Mucosa of rectum (tissue), 2 donors: ENCODE measurements at regions not wholly inside any gene's neighbourhood (a gene's known extent, or its start where the extent isn't known, plus 50 kb on each side); places are given as distances from the start of the nearest gene placed in this dataset.
"Not testable (repeated sequence)": the region's sequence is repeated elsewhere in the genome, so short reads cannot be mapped to it uniquely, and the experiment has no call there.

Experiments
- H3K27ac ChIP-seq, 2 donors: one replicate each; pipeline ENCODE4 v1.7.0; 2013; ENCODE audit warnings: inconsistent platforms in 2 of 2, low read depth in 2 of 2, low read length in 2 of 2
- H3K27me3 ChIP-seq, 2 donors: one replicate each; pipeline ENCODE4 v1.7.0; 2013; ENCODE audit warnings: low read length in 2 of 2; ENCODE audit not compliant: control insufficient read depth in 2 of 2, insufficient read depth in 2 of 2
- H3K36me3 ChIP-seq, 2 donors: one replicate each; pipeline ENCODE4 v1.7.0; 2013; ENCODE audit warnings: low read length in 2 of 2; ENCODE audit not compliant: control insufficient read depth in 2 of 2, insufficient read depth in 2 of 2
- H3K4me1 ChIP-seq, 2 donors: one replicate each; pipeline ENCODE4 v1.7.0; 2013; ENCODE audit warnings: low read length in 2 of 2, mild to moderate bottlenecking in 1 of 2; ENCODE audit not compliant: control insufficient read depth in 2 of 2, insufficient read depth in 2 of 2
- H3K4me3 ChIP-seq, 2 donors: one replicate each; pipeline ENCODE4 v1.7.0; 2013; ENCODE audit warnings: low read length in 2 of 2
- H3K9ac ChIP-seq, 2 donors: one replicate each; pipeline ENCODE4 v1.7.0; 2013; ENCODE audit warnings: low read length in 2 of 2, low read depth in 1 of 2, mild to moderate bottlenecking in 1 of 2
- H3K9me3 ChIP-seq, 2 donors: one replicate each; pipeline ENCODE4 v1.7.0; 2013; ENCODE audit warnings: low read length in 2 of 2; ENCODE audit not compliant: control insufficient read depth in 2 of 2
- donor health status: healthy.
- donor health status: Normal muscosa, but diverticular disease.

GRCh38 chr6:91196729-91197128 lies 609.9 kb upstream of the MAP3K7 start:
- no peak overlapping the region for H3K27ac ChIP-seq
- H3K36me3 ChIP-seq, result no peaks in the 10 kb centered on the region
- H3K9ac ChIP-seq, result no peak overlapping the region
- no peak overlapping the region for H3K4me3 ChIP-seq
- H3K4me1 ChIP-seq, result no peaks in the 10 kb centered on the region
- no peaks in the 10 kb centered on the region for H3K9me3 ChIP-seq
- H3K27me3 ChIP-seq, result no peaks in the 10 kb centered on the region

- H3K36me3 ChIP-seq, result no peaks in the 10 kb centered on the region
- H3K4me3 ChIP-seq, result no peak overlapping the region
- H3K9me3 ChIP-seq, result no peaks in the 10 kb centered on the region
- no peak overlapping the region for H3K9ac ChIP-seq
- no peaks in the 10 kb centered on the region for H3K4me1 ChIP-seq
- H3K27ac ChIP-seq, result no peak overlapping the region
- H3K27me3 ChIP-seq, result no peaks in the 10 kb centered on the region
These were observed 606.6 kb upstream of the MAP3K7 start for GRCh38 chr6:91193446-91193845.

GRCh38 chr6:91190041-91190440 lies 603.2 kb upstream of the MAP3K7 start:
- H3K36me3 ChIP-seq, H3K27me3 ChIP-seq, H3K4me3 ChIP-seq: not testable (repeated sequence)

GRCh38 chr6:91185072-91185471 lies 598.2 kb upstream of the MAP3K7 start:
- Histone ChIP-seq H3K4me1 (no peaks in the 10 kb centered on the region), H3K27ac (no peak overlapping the region), H3K36me3 (no peaks in the 10 kb centered on the region), H3K27me3 (no peaks in the 10 kb centered on the region), H3K9me3 (no peaks in the 10 kb centered on the region), H3K9ac (no peak overlapping the region), H3K4me3 (no peak overlapping the region)

More at GRCh38 chr6:91190041-91190440, 603.2 kb upstream of the MAP3K7 start:
- H3K27ac ChIP-seq, H3K4me1 ChIP-seq, H3K9me3 ChIP-seq, H3K9ac ChIP-seq: not testable (repeated sequence)

- Histone ChIP-seq H3K27ac (no peak overlapping the region), H3K9ac (no peak overlapping the region), H3K27me3 (no peaks in the 10 kb centered on the region), H3K4me3 (no peak overlapping the region), H3K4me1 (no peaks in the 10 kb centered on the region), H3K9me3 (no peaks in the 10 kb centered on the region), H3K36me3 (no peaks in the 10 kb centered on the region)
These were observed 594.5 kb upstream of the MAP3K7 start for GRCh38 chr6:91181416-91181815.

- no peaks in the 10 kb centered on the region for H3K4me1 ChIP-seq
- H3K4me3 ChIP-seq, result no peak overlapping the region
- H3K36me3 ChIP-seq, result no peaks in the 10 kb centered on the region
- H3K27me3 ChIP-seq, result no peaks in the 10 kb centered on the region
- H3K9ac ChIP-seq, result no peak overlapping the region
- no peaks in the 10 kb centered on the region for H3K9me3 ChIP-seq
- no peak overlapping the region for H3K27ac ChIP-seq
These were observed 586.8 kb upstream of the MAP3K7 start for GRCh38 chr6:91173651-91174050.

- H3K27ac ChIP-seq, result no peak overlapping the region
- no peaks in the 10 kb centered on the region for H3K4me1 ChIP-seq
- H3K27me3 ChIP-seq, result no peaks in the 10 kb centered on the region
- H3K36me3 ChIP-seq, result no peaks in the 10 kb centered on the region
- H3K9me3 ChIP-seq, result no peaks in the 10 kb centered on the region
- no peak overlapping the region for H3K9ac ChIP-seq
- H3K4me3 ChIP-seq, result no peak overlapping the region
These were observed 586.3 kb upstream of the MAP3K7 start for GRCh38 chr6:91173186-91173585.

GRCh38 chr6:91171754-91172462 lies 585.0 kb upstream of the MAP3K7 start:
- H3K36me3 ChIP-seq, result no peaks in the 10 kb centered on the region
- H3K4me3 ChIP-seq, result no peak overlapping the region
- H3K4me1 ChIP-seq, result no peaks in the 10 kb centered on the region
- no peaks in the 10 kb centered on the region for H3K9me3 ChIP-seq
- H3K9ac ChIP-seq, result no peak overlapping the region
- no peaks in the 10 kb centered on the region for H3K27me3 ChIP-seq
- H3K27ac ChIP-seq, result no peak overlapping the region

GRCh38 chr6:91167846-91168245 lies 581.0 kb upstream of the MAP3K7 start:
- Histone ChIP-seq H3K9me3 (no peaks in the 10 kb centered on the region), H3K4me3 (no peak overlapping the region), H3K9ac (no peak overlapping the region), H3K27me3 (no peaks in the 10 kb centered on the region), H3K27ac (no peak overlapping the region), H3K4me1 (no peaks in the 10 kb centered on the region), H3K36me3 (no peaks in the 10 kb centered on the region)

- H3K36me3 ChIP-seq, result no peaks in the 10 kb centered on the region
- H3K4me1 ChIP-seq, result no peaks in the 10 kb centered on the region
- no peaks in the 10 kb centered on the region for H3K27me3 ChIP-seq
- no peaks in the 10 kb centered on the region for H3K9me3 ChIP-seq
- H3K27ac ChIP-seq, result no peak overlapping the region
- H3K9ac ChIP-seq, result no peak overlapping the region
- no peak overlapping the region for H3K4me3 ChIP-seq
These were observed 579.6 kb upstream of the MAP3K7 start for GRCh38 chr6:91166271-91167046.
